GM12892 (cell line): ENCODE measurements at regions not wholly inside any gene's neighbourhood (a gene's known extent, or its start where the extent isn't known, plus 50 kb on each side); places are given as distances from the start of the nearest gene placed in this dataset.

Experiments used
- POLR2A ChIP-seq: IDR thresholded peaks from 2 replicates; pipeline ENCODE4 v1.6.1; 2011; ENCODE audit warnings: low read depth, low read length, control low read depth
- POLR2AphosphoS5 ChIP-seq: IDR thresholded peaks from 2 replicates; pipeline ENCODE4 v1.6.1; 2011; ENCODE audit warnings: low read depth, low read length, control low read depth

- no peak for TF ChIP-seq POLR2A
- no peak for TF ChIP-seq POLR2AphosphoS5
Observed at GRCh38 chr21:18931237-18931636, 527.7 kb upstream of the TMPRSS15 start.
